ENCODE measurements at regions not wholly inside any gene's neighbourhood (a gene's known extent, or its start where the extent isn't known, plus 50 kb on each side); places are given as distances from the start of the nearest gene placed in this dataset.

DNA sequence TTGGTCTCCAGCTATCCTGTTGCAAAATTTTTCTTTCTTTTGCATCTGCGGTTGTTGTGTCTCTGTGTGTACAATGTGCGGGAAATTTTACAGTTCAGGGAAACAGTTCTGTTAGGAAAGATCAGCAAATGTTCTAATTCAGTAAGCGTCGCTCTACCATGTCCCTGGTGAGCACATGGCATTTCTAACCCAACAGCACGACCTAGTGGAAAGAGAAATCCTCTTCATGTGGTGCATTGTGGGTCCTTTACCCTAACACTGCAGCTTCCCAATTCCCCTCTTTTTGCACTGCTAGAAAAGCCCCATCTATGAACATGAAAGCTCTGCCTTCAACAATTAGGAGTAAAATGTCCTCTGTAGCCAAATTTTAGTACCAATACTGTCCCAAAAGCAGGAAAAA, 974.2 kb upstream of the CDH9 start:
- TF ChIP-seq, protein P1, sequence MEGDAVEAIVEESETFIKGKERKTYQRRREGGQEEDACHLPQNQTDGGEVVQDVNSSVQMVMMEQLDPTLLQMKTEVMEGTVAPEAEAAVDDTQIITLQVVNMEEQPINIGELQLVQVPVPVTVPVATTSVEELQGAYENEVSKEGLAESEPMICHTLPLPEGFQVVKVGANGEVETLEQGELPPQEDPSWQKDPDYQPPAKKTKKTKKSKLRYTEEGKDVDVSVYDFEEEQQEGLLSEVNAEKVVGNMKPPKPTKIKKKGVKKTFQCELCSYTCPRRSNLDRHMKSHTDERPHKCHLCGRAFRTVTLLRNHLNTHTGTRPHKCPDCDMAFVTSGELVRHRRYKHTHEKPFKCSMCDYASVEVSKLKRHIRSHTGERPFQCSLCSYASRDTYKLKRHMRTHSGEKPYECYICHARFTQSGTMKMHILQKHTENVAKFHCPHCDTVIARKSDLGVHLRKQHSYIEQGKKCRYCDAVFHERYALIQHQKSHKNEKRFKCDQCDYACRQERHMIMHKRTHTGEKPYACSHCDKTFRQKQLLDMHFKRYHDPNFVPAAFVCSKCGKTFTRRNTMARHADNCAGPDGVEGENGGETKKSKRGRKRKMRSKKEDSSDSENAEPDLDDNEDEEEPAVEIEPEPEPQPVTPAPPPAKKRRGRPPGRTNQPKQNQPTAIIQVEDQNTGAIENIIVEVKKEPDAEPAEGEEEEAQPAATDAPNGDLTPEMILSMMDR (IDR thresholded peaks at IDR 0.05; ENCODE audit: insufficient read depth, low read depth, low read length, missing control alignments): no peak
- no peak for DNase-seq (ENCODE audit: low read depth)
- no peak overlapping the region for H3K4me3 ChIP-seq (ENCODE audit: low read length)

GRCh38 chr5:28009576-28009975, 971.2 kb upstream of the CDH9 start:
- no peak overlapping the region for H3K4me3 ChIP-seq (ENCODE audit: low read length)
- TF ChIP-seq, protein P1 (IDR thresholded peaks at IDR 0.05; ENCODE audit: insufficient read depth, low read depth, low read length, missing control alignments): no peak
- peak; percentile 56 for DNase-seq (ENCODE audit: low read depth)

DNA sequence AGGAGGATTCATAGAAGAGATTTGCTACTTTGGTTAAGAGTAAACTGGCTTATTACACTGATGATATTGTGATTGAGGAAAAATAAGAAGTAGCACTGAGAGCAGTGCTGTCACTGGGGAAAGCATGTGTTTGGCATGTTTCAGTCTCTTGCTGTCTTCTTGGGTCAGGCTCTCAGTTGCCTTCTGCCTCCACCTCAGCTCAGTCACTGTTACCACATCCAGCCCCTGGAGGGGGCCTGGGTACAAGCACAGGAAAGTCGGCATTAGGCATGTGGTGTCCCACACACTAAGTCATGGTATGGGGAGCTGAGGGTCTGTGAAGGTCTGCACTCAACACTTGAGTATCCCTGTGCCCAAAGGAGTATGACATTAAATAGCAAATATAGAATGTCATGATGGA, 958.3 kb upstream of the CDH9 start:
- DNase-seq (ENCODE audit: low read depth): no peak
- TF ChIP-seq, protein P1 (IDR thresholded peaks at IDR 0.05; ENCODE audit: insufficient read depth, low read depth, low read length, missing control alignments): no peak
- no peak overlapping the region for H3K4me3 ChIP-seq (ENCODE audit: low read length)

DNA sequence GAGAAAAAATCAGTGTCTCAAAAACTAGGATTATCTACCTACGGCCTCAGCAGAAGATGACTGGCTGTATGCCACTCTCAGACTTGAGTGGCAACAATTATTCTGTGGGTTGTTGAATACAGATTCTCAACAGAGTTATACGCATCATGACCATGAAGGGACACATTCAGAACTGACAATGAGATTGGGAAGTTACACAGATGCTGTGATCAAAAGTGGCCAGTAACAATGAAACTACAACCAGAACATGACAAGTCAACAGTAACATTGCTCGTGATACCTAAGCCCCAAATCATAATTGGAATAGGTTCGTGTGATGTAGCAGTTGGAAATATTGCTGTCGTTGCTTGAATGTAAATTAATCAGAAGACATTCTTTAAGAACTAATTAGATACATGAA, 957.5 kb upstream of the CDH9 start:
- no peak overlapping the region for H3K4me3 ChIP-seq (ENCODE audit: low read length)
- no peak for DNase-seq (ENCODE audit: low read depth)
- TF ChIP-seq, protein P1 (IDR thresholded peaks at IDR 0.05; ENCODE audit: insufficient read depth, low read depth, low read length, missing control alignments): no peak

DNA sequence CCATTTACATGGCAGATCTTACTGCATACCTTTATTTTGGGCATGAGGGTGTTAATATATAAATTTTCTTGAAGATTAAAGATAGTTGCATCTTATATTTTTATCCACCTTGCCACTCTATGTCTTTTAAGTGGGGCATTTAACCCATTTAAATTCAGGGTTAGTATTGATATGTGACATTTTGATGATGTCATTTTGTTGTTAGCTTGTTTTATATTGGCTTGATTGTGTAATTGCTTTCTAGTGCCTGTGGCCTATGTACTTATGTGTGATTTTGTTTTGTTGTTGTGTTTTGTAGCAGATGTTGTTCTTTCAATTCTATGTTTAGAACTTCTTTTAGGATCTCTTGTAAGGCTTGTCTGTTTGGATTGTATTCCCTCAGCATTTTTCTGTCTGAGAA, 939.9 kb upstream of the CDH9 start:
- H3K4me3 ChIP-seq (ENCODE audit: low read length): no peak overlapping the region
- TF ChIP-seq, protein P1 (IDR thresholded peaks at IDR 0.05; ENCODE audit: insufficient read depth, low read depth, low read length, missing control alignments): no peak
- DNase-seq (ENCODE audit: low read depth): no peak

DNA sequence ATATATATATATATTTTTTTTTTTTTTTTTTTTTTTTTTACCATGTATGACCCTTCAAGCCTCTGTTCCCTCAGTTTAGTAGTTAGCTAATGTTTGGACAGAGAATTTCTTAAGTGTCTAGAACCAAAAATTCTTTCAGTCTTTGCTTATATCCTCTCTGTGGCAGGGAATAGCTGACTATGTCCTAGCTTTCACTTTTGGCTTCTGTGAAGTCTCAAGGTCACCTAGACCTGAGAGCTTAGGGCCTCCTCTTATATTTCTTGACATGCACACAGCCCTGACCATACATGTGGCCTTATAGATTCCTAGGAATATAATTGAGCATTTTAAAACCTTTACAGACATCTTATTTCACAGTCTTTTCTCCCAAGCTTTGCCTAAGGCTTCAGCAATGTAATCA, 930.8 kb upstream of the CDH9 start:
- TF ChIP-seq, protein P1 (IDR thresholded peaks at IDR 0.05; ENCODE audit: insufficient read depth, low read depth, low read length, missing control alignments): no peak
- no peak for DNase-seq (ENCODE audit: low read depth)
- no peak overlapping the region for H3K4me3 ChIP-seq (ENCODE audit: low read length)

GRCh38 chr5:27963050-27963783, 924.8 kb upstream of the CDH9 start:
- TF ChIP-seq, protein P1 (IDR thresholded peaks at IDR 0.05; ENCODE audit: insufficient read depth, low read depth, low read length, missing control alignments): no peak

More at GRCh38 chr5:27963050-27963783, 924.8 kb upstream of the CDH9 start:
- no peak for DNase-seq (ENCODE audit: low read depth)
- H3K4me3 ChIP-seq (ENCODE audit: low read length): no peak overlapping the region

Data from epithelial cell of esophagus (primary cell).